Neuronal stem cell (in vitro differentiated cells): ENCODE measurements at regions not wholly inside any gene's neighbourhood (a gene's known extent, or its start where the extent isn't known, plus 50 kb on each side); places are given as distances from the start of the nearest gene placed in this dataset.

Source experiments
- DNase-seq: peaks from one replicate; pipeline ENCODE4 v3.0.0-alpha.2; 2013; ENCODE audit warnings: low spot score
- H2AFZ ChIP-seq: one replicate; pipeline ENCODE4 v1.6.1; 2013; ENCODE audit warnings: mild to moderate bottlenecking, low read length, inconsistent platforms
- H2AK5ac ChIP-seq: 2 replicates; pipeline ENCODE4 v1.6.1; 2013; ENCODE audit warnings: low read depth, mild to moderate bottlenecking, inconsistent platforms, low read length, moderate library complexity, mixed read lengths
- H2BK120ac ChIP-seq: 2 replicates; pipeline ENCODE4 v1.6.1; 2013; ENCODE audit warnings: low read depth, mild to moderate bottlenecking, inconsistent platforms, low read length, moderate library complexity, mixed read lengths
- H2BK12ac ChIP-seq: one replicate; pipeline ENCODE4 v1.6.1; 2013; ENCODE audit warnings: low read length, inconsistent platforms
- H2BK15ac ChIP-seq: 2 replicates; pipeline ENCODE4 v1.6.1; 2013; ENCODE audit warnings: mild to moderate bottlenecking, low read length, inconsistent platforms, mixed read lengths
- H2BK5ac ChIP-seq: one replicate; pipeline ENCODE4 v1.6.1; 2013; ENCODE audit warnings: inconsistent platforms, mild to moderate bottlenecking, low read length, moderate library complexity
- H3K14ac ChIP-seq: one replicate; pipeline ENCODE4 v1.6.1; 2013; ENCODE audit warnings: low read length, inconsistent platforms
- H3K18ac ChIP-seq: 2 replicates; pipeline ENCODE4 v1.6.1; 2013; ENCODE audit warnings: low read length, inconsistent platforms
- H3K23ac ChIP-seq: 2 replicates; pipeline ENCODE4 v1.6.1; 2013; ENCODE audit warnings: low read depth, mild to moderate bottlenecking, mixed read lengths, low read length, inconsistent platforms; ENCODE audit not compliant: poor library complexity
- H3K27ac ChIP-seq: replicated peaks from 3 replicates; pipeline ENCODE4 v1.5.1; 2013; ENCODE audit warnings: low read length, inconsistent platforms
- H3K27me3 ChIP-seq, 3 experiments: 2 replicates each; pipeline ENCODE4 v1.6.1; 2013; ENCODE audit warnings: low read length in 3 of 3, mild to moderate bottlenecking in 2 of 3, inconsistent platforms in 1 of 3, low read depth in 1 of 3, mixed read lengths in 1 of 3, moderate library complexity in 1 of 3; ENCODE audit not compliant: control insufficient read depth in 3 of 3, insufficient read depth in 3 of 3
- H3K36me3 ChIP-seq, 2 donors: replicated peaks in 1 of 2; 2 replicates each; pipeline ENCODE4 v1.6.1; 2013; ENCODE audit warnings: low read length in 2 of 2; ENCODE audit not compliant: control insufficient read depth in 2 of 2, insufficient read depth in 2 of 2
- H3K4ac ChIP-seq: 2 replicates; pipeline ENCODE4 v1.6.1; 2013; ENCODE audit warnings: inconsistent platforms, mild to moderate bottlenecking, low read length, moderate library complexity
- H3K4me1 ChIP-seq, 2 donors: 1 replicate in 1 of 2; 2 replicates in 1 of 2; pipeline ENCODE4 v1.6.1; 2013; ENCODE audit warnings: low read length in 2 of 2, low read depth in 1 of 2; ENCODE audit not compliant: control insufficient read depth in 2 of 2, insufficient read depth in 1 of 2
- H3K4me2 ChIP-seq: one replicate; pipeline ENCODE4 v1.6.1; 2013; ENCODE audit warnings: mild to moderate bottlenecking, low read length, inconsistent platforms; ENCODE audit not compliant: insufficient read depth, poor library complexity, severe bottlenecking
- H3K4me3 ChIP-seq, 2 donors: 2 replicates each; pipeline ENCODE4 v1.5.1; 2013; ENCODE audit warnings: low read length in 2 of 2, mild to moderate bottlenecking in 2 of 2, inconsistent platforms in 1 of 2, moderate library complexity in 1 of 2
- H3K79me1 ChIP-seq: one replicate; pipeline ENCODE4 v1.6.1; 2013; ENCODE audit warnings: low read depth, mild to moderate bottlenecking, inconsistent platforms, low read length, moderate library complexity
- H3K9ac ChIP-seq: one replicate; pipeline ENCODE4 v1.6.1; 2013; ENCODE audit warnings: mild to moderate bottlenecking, low read depth, low read length, inconsistent platforms; ENCODE audit not compliant: poor library complexity
- H3K9me3 ChIP-seq, 2 donors: replicated peaks in 1 of 2; 2 replicates each; pipeline versions ENCODE3 to v1.6.1; 2013; ENCODE audit warnings: low read length in 2 of 2, mild to moderate bottlenecking in 2 of 2, inconsistent platforms in 1 of 2, low read depth in 1 of 2, mixed read lengths in 1 of 2, moderate library complexity in 1 of 2; ENCODE audit not compliant: control insufficient read depth in 2 of 2, insufficient read depth in 1 of 2
- H4K8ac ChIP-seq: one replicate; pipeline ENCODE4 v1.6.1; 2013; ENCODE audit warnings: low read depth, mild to moderate bottlenecking, inconsistent platforms, low read length, moderate library complexity
- H4K91ac ChIP-seq: one replicate; pipeline ENCODE4 v1.6.1; 2013; ENCODE audit warnings: low read length, low read depth, mild to moderate bottlenecking, inconsistent platforms; ENCODE audit not compliant: poor library complexity
- WGBS, 2 donors: extraction: QIAGEN DNeasy Blood & Tissue Kit; methylation state at CpG; one replicate each; pipeline ENCODE4 v1.1.7; 2013; ENCODE audit warnings: missing lambda C conversion rate in 2 of 2, mixed read lengths in 1 of 2; ENCODE audit not compliant: insufficient read length in 2 of 2, insufficient replicate concordance in 1 of 2; ENCODE audit errors: extremely low coverage in 2 of 2; 5-methylcytosine and 5-hydroxymethylcytosine counted together

- peaks cover 0 to 4% of the 10 kb centered on the region in 2 donors for H3K4me1 ChIP-seq
- no peaks in the 10 kb centered on the region for H3K27me3 ChIP-seq
- no peak overlapping the region for H2AK5ac ChIP-seq
These were observed 335.0 kb downstream of the DNAH5 start for GRCh38 chr5:13609504-13609903.

GRCh38 chr5:13606051-13606450 lies 338.4 kb downstream of the DNAH5 start:
- Histone ChIP-seq H4K91ac (no peak overlapping the region), H3K9ac (no peak overlapping the region), H2BK5ac (no peak overlapping the region), H2BK15ac (no peak overlapping the region), H3K27me3 (no peaks in the 10 kb centered on the region), H3K14ac (no peak overlapping the region), H3K18ac (no peak overlapping the region), H3K36me3 (no peaks in the 10 kb centered on the region), H3K4me3 (no peak overlapping the region), H2AFZ (no peak overlapping the region), H4K8ac (no peak overlapping the region), H3K9me3 (no peaks in the 10 kb centered on the region), H3K4ac (no peak overlapping the region), H2AK5ac (no peak overlapping the region), H2BK12ac (no peak overlapping the region), H3K23ac (no peak overlapping the region), H3K79me1 (no peaks in the 10 kb centered on the region), H3K4me1 (peaks cover 0 to 4% of the 10 kb centered on the region in 2 donors), H3K27ac (no peak overlapping the region), H2BK120ac (no peak overlapping the region), H3K4me2 (no peak overlapping the region)
- WGBS, 2 donors: no CpG with 5 or more reads among the region's 1 CpG
- DNase-seq: no peak

More at GRCh38 chr5:13609504-13609903, 335.0 kb downstream of the DNAH5 start:
- Histone ChIP-seq H2BK120ac (no peak overlapping the region), H3K4me3 (no peak overlapping the region), H3K36me3 (no peaks in the 10 kb centered on the region), H2BK15ac (no peak overlapping the region), H3K79me1 (no peaks in the 10 kb centered on the region), H3K4me2 (no peak overlapping the region), H4K8ac (no peak overlapping the region), H3K27ac (no peak overlapping the region), H2BK12ac (no peak overlapping the region), H2AFZ (no peak overlapping the region), H3K18ac (no peak overlapping the region), H3K23ac (no peak overlapping the region), H3K14ac (no peak overlapping the region), H4K91ac (no peak overlapping the region), H2BK5ac (no peak overlapping the region), H3K4ac (no peak overlapping the region), H3K9me3 (no peaks in the 10 kb centered on the region), H3K9ac (no peak overlapping the region)
- WGBS, 2 donors: no CpG with 5 or more reads among the region's 4 CpGs
- DNase-seq: no peak

GRCh38 chr5:13601112-13601511 lies 343.4 kb downstream of the DNAH5 start:
- Histone ChIP-seq H3K4me1 (no peaks in the 10 kb centered on the region), H2AFZ (no peak overlapping the region), H3K4ac (no peak overlapping the region), H3K18ac (no peak overlapping the region), H3K14ac (no peak overlapping the region), H3K9ac (no peak overlapping the region), H2BK12ac (no peak overlapping the region), H4K8ac (no peak overlapping the region), H3K9me3 (peaks cover 0 to under 1% of the 10 kb centered on the region in 2 donors), H2BK5ac (no peak overlapping the region), H3K27me3 (no peaks in the 10 kb centered on the region), H2AK5ac (no peak overlapping the region), H3K27ac (no peak overlapping the region), H3K36me3 (no peaks in the 10 kb centered on the region), H3K23ac (no peak overlapping the region), H3K4me3 (no peak overlapping the region), H3K4me2 (no peak overlapping the region), H2BK15ac (no peak overlapping the region), H4K91ac (no peak overlapping the region), H2BK120ac (no peak overlapping the region), H3K79me1 (no peaks in the 10 kb centered on the region)
- WGBS, 2 donors: no CpG with 5 or more reads among the region's 2 CpGs
- DNase-seq: no peak

GRCh38 chr5:13595978-13596377 lies 348.5 kb downstream of the DNAH5 start:
- Histone ChIP-seq H3K36me3 (no peaks in the 10 kb centered on the region), H3K4me3 (no peak overlapping the region), H2BK5ac (no peak overlapping the region), H3K9me3 (peaks cover 0 to 2% of the 10 kb centered on the region in 2 donors), H3K18ac (no peak overlapping the region), H3K79me1 (no peaks in the 10 kb centered on the region), H3K9ac (no peak overlapping the region), H2BK120ac (no peak overlapping the region), H4K91ac (no peak overlapping the region), H3K23ac (no peak overlapping the region), H2AFZ (no peak overlapping the region), H3K4ac (no peak overlapping the region), H2BK15ac (no peak overlapping the region), H3K27ac (no peak overlapping the region), H3K27me3 (no peaks in the 10 kb centered on the region), H4K8ac (no peak overlapping the region), H3K14ac (no peak overlapping the region), H3K4me2 (no peak overlapping the region), H3K4me1 (no peaks in the 10 kb centered on the region), H2AK5ac (no peak overlapping the region), H2BK12ac (no peak overlapping the region)
- DNase-seq: no peak
- no CpG with 5 or more reads among the region's 6 CpGs for WGBS, 2 donors
